ENCODE measurements at regions not wholly inside any gene's neighbourhood (a gene's known extent, or its start where the extent isn't known, plus 50 kb on each side); places are given as distances from the start of the nearest gene placed in this dataset.

DNA sequence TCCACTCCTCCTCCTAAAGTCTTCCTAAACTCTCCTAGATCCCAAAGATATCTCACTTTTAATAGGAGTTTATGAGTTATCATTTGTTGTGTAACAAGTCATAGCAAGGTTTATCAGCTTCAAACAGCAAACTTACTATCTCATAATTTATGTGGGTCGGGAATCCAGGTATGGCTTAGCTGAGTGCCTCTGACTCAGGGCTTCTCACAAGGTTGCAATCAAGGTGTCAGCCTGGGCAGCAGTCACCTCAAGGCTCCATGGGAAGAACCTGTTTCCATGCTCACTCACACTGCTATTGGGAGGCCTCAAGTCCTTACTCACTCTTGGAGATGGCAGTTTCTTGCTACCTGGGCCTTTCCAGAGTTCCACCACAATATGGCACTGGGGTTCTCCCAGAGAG, 889.8 kb downstream of the MCTP2 start:
- no peak for DNase-seq (ENCODE audit: low spot score)
- TF ChIP-seq, protein P1, sequence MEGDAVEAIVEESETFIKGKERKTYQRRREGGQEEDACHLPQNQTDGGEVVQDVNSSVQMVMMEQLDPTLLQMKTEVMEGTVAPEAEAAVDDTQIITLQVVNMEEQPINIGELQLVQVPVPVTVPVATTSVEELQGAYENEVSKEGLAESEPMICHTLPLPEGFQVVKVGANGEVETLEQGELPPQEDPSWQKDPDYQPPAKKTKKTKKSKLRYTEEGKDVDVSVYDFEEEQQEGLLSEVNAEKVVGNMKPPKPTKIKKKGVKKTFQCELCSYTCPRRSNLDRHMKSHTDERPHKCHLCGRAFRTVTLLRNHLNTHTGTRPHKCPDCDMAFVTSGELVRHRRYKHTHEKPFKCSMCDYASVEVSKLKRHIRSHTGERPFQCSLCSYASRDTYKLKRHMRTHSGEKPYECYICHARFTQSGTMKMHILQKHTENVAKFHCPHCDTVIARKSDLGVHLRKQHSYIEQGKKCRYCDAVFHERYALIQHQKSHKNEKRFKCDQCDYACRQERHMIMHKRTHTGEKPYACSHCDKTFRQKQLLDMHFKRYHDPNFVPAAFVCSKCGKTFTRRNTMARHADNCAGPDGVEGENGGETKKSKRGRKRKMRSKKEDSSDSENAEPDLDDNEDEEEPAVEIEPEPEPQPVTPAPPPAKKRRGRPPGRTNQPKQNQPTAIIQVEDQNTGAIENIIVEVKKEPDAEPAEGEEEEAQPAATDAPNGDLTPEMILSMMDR (IDR thresholded peaks at IDR 0.05; ENCODE audit: extremely low read depth, insufficient read depth, missing control alignments), result no peak
- in situ Hi-C loops (cut with MboI; ENCODE audit: low pct_unique_long_range_greater_than_20kb, low sequenced_read_pairs, unreplicated experiment), result no loop called here

DNA sequence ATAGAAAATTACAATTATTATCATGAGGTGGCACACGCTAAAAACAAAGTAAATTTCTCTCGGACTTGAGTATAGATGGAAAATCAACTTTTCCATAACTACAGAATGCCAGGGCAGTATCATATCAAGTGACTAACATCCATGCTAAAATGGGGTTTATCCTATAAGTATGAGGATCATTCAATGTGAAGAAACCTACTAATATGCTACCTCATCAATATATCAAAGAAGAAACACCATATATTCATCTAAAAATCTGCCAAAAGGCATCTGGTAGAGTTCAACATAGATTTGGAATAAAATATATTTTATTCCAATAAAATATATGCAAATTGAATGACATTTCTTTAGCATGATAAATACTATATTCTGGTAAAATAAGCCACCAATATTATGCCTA, 894.4 kb downstream of the MCTP2 start:
- in situ Hi-C loops (cut with MboI; ENCODE audit: low pct_unique_long_range_greater_than_20kb, low sequenced_read_pairs, unreplicated experiment), result no loop called here
- TF ChIP-seq, protein P1 (IDR thresholded peaks at IDR 0.05; ENCODE audit: extremely low read depth, insufficient read depth, missing control alignments), result no peak
- no peak for DNase-seq (ENCODE audit: low spot score)

DNA sequence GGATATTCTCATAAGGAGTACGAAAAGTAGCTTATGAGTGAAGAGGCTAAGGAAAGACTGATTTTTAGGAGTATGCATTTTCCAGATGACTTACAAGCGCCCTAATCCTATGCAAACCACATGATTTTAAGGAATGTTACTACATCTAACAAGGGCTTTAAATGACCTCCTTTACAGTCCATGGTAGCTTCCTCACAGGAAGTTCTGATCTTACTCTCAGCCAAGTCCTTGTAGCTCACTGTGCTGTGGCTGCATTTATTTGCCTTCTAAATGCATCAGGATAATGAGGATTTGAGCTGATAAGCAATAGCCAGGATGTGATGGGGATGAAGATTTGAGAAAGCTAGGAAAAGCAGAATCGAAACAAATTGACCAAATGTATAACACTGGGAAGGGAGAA, 896.0 kb downstream of the MCTP2 start:
- DNase-seq (ENCODE audit: low spot score), result no peak
- TF ChIP-seq, protein P1 (IDR thresholded peaks at IDR 0.05; ENCODE audit: extremely low read depth, insufficient read depth, missing control alignments), result no peak
- in situ Hi-C loops (cut with MboI; ENCODE audit: low pct_unique_long_range_greater_than_20kb, low sequenced_read_pairs, unreplicated experiment), result no loop called here

DNA sequence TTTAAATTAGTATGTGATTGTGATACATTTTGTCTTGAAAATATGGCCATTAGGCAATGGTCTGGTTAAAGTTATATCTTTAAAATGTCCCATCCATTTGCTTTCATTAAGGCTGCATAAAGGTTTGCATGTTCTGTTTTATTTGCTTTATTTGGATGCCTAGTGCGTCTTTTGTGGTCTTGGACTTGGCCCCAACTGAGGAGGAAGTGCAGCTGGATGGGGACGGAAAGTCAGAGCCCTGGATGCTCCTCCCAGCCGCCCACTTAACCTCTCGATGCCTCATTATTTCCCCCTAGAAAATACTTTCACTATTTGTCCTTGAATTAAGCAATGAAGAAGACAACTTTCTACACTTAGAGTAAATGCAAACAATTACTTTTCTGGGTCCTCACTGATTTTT, 898.2 kb downstream of the MCTP2 start:
- TF ChIP-seq, protein P1 (IDR thresholded peaks at IDR 0.05; ENCODE audit: extremely low read depth, insufficient read depth, missing control alignments), result no peak
- in situ Hi-C loops (cut with MboI; ENCODE audit: low pct_unique_long_range_greater_than_20kb, low sequenced_read_pairs, unreplicated experiment), result no loop called here
- no peak for DNase-seq (ENCODE audit: low spot score)

DNA sequence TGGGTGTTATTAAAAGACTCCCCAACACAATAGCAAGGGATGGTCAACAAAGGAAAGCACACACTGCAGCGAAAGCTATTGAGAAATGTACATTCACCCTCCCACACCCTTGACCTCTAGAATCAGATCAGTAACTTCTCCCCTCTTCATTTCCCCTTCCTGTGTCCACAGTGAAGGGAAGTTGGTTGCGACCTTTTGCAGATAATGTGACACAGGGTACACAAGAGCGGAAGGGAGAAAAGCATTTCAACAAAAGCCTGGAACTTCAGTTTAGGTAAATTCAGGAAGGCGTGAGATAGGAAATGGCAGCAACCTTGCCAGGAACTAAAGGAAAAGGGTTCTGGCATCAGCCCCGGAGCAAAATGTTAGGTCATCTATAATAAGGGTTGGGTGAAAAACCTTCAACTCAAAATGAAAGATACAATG, 899.8 kb downstream of the MCTP2 start:
- DNase-seq (ENCODE audit: low spot score), result no peak
- TF ChIP-seq, protein P1 (IDR thresholded peaks at IDR 0.05; ENCODE audit: extremely low read depth, insufficient read depth, missing control alignments), result no peak
- in situ Hi-C loops (cut with MboI; ENCODE audit: low pct_unique_long_range_greater_than_20kb, low sequenced_read_pairs, unreplicated experiment), result no loop called here

DNA sequence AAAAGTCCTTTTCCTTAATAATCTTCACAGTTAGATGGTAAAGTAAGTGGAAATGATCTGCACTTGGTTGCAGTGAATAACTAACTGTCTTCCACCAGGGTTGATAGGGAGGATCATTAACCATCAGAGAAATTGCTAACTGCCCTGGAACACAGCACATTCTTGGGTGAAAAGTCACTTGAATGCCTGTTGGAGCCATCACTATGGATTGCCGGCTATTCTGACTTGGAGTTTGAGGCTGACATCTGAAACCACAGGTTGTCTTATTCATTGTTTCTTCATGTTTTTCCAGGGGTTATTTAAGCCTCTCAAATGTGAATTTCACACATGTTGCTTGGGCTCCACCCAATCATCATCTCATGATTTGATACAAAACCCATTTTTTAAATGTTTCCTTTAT, 901.4 kb downstream of the MCTP2 start:
- TF ChIP-seq, protein P1 (IDR thresholded peaks at IDR 0.05; ENCODE audit: extremely low read depth, insufficient read depth, missing control alignments), result no peak
- in situ Hi-C loops (cut with MboI; ENCODE audit: low pct_unique_long_range_greater_than_20kb, low sequenced_read_pairs, unreplicated experiment), result no loop called here
- DNase-seq (ENCODE audit: low spot score), result no peak
